KBM-7 (cell line): ENCODE measurements at regions not wholly inside any gene's neighbourhood (a gene's known extent, or its start where the extent isn't known, plus 50 kb on each side); places are given as distances from the start of the nearest gene placed in this dataset.

ENCODE experiments used
- DNase-seq: peaks from one replicate; pipeline ENCODE4 v3.0.0-alpha.2; 2015
- in situ Hi-C: fragments of 300-500 bp; cut with MboI; formaldehyde crosslinking; loops from 2 replicates; pipeline ENCODE4 v1.14.3; 2020; ENCODE audit warnings: low sequenced_read_pairs, low pct_unique_long_range_greater_than_20kb, mixed read lengths

DNA sequence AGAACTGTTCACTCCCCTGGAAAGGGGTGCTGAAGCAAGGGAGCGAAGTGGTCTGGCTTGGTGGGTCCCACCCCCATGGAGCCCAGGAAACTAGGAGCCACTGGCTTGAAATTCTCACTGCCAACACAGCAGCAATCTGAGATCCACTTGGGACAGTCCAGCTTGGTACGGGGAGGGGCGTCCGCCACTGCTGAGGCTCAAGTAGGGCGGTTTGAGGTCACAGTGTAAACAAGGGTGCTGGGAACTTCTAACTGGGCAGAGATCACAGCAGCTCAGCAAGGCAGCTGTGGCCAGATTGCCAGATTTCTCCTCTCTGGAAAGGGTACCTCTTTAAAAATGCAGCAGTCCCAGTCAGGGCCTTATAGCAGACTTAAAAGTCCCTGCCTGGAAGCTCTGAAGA lies 53.9 kb upstream of the GALNTL6 start:
- in situ Hi-C loops: no loop called here
- DNase-seq: no peak

DNA sequence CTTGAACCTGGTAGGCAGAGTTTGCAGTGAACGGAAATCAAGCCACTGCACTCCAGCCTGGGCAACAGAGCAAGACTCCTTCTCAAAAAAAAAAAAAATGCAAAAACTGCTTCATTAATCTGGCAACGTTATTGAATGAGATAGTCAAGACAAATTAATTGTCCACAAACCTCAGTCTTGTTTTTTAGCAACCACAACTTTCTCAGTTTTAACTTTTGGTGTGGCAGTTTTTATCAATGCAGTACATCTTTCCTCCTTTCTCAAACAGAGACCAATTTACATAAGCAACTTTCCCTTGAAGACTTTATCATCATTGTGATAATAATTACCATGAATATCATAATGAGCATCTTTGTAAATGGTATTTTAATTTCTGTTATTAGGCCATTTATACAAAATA lies 61.7 kb upstream of the GALNTL6 start:
- no peak for DNase-seq
- in situ Hi-C loops: no loop called here

DNA sequence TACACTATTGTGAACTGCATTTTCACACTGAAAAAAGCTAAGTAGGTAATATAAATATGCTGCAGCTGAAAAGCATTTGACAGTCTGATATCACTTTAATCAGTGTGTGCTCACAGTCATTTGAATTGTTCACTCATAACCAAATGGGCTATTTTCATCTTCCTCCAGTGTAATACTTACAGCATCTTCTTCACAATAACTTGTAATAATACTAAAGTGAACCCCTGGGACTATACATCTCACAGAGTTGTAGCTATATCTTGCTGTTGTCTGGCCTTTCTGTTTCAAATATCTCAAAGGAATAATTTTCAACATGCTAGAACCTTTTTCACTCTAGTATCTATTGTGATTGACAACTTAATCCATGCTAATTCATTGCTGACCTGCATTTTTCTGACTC lies 66.8 kb upstream of the GALNTL6 start:
- in situ Hi-C loops: no loop called here
- DNase-seq: no peak

DNA sequence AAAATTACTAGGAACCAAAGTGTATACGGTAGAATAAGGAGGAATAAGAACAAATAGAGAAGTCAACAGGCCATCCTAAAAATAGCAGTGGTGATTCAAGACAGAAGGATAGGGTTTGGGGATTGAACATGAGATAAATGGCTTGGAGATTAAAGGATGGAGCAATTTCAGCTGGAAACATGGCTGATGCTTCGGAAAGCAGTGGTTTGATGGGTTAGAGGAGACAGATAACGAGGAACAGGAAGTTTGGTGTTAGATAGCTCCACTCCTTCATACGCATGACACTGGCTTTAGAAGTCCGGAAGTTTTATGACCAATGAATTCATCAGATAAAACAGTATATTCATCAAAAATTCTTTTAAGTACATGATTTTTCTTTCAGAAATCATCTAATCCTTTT lies 70.8 kb upstream of the GALNTL6 start:
- DNase-seq: peak; percentile 73
- in situ Hi-C loops: no loop called here

DNA sequence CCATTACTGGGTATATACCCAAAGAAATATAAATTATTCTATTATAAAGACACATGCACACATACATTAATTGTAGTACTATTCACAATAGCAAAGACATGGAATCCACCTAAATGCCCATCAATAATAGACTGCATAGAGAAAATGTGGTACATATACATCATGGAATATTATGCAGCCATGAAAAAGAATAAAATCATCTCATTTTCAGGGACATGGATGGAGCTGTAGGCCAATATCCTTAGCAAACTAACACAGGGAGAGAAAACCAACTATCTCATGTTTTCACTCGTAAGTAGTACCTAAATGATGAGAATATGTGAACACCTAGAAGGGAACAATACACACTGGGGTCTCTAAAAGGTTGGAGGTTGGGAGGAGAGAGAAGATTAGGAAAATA lies 86.0 kb upstream of the GALNTL6 start:
- in situ Hi-C loops: no loop called here
- no peak for DNase-seq

DNA sequence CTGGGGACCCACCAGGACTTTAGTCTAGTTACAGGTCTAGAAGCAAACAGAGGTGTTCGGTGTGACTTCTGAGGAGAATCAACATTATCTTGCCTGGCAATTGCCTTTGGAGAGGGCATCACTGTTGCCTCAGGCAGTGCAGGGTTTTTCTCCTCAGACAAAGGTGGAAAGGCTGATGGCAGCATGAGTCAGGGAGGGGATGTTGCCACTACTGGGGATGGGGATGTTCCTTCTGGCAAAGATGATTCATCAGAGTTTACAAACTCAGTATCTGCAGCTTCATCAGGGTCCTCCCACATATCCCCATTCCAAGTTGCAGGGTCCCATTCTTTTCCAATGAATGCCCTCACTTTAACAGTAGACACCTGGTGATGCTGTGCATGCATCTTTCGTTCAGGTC lies 91.3 kb upstream of the GALNTL6 start:
- in situ Hi-C loops: no loop called here

DNA sequence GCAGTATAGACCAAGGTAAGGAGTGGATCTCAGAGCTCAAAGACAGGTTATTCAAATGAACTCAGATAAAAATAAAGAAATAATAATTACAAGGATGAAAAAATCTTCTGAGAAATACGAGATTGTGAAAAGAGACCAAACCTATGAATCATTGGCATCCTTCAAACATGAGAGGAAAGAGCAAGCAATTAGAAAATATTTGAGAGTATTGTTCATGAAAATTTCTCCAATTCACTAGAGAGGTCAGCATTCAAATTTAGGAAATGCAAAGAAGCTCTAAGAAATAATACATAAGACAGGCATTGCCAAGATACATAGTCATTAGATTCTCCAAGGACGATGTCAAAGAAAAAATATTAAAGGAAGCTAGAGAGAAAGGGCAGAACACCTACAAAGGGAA lies 93.5 kb upstream of the GALNTL6 start:
- in situ Hi-C loops: no loop called here
- no peak for DNase-seq

More for the DNA sequence above, 91.3 kb upstream of the GALNTL6 start:
- no peak for DNase-seq

DNA sequence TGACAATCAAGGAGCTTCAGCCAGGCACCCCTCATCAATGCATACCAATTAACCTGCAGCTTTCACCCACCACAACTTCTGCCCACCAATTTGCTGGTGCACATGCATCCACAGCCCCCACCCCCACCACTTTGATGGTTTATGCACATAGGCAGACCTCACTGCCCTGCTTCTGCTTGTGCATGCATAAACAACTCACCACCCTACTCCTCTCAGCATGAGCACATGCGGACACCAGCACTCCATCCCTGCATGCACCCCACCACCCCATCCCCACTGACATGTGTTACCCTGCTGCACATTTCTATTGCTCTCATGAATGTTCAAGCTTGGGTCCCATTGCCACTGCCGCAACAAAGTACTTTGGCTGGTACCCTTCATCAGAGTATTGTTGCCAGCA lies 94.5 kb upstream of the GALNTL6 start:
- DNase-seq: no peak
- in situ Hi-C loops: no loop called here

DNA sequence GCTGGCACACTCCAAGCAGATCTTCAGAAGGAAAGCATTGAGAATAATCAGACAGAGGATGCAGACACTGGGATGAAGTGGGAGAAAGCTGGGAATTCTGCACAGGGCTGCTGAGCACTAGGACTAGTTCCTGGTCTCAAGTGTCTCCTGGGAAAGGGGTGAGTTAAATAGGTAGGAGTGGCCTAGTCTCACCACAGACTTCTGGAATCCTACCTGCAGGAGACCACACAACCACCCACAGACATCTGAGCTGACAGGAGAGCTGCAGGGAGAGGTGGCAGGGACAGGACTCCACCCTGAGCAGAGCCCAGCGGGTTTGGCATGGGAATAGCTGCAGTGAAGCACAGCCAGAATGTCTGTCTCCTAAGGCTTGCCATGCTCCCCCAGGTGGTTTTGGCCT lies 95.1 kb upstream of the GALNTL6 start:
- in situ Hi-C loops: no loop called here

DNA sequence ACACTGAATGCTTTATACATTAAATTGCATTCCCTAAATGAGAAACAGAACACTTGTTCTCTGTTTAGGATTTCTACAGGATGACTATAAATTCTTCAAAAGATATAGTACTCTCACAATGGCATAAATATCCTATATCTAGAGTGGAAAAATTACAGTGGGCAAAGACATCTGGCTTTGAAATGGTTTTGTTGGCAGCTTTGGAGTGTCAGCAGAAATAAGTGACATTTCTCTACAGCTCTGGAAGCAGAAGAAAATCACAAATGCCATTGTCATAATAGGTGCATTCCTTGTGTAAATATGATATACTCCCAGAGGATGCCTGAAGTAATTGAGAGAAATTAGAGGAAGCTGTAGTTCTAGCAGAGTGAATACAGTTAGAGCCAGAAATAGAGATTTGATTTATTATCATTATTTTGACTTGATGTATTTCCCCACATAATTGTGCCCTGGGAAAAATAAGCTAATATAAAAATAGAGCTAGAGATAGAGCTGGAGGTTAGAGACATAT lies 95.9 kb upstream of the GALNTL6 start:
- no peak for DNase-seq
- in situ Hi-C loops: no loop called here

More for the DNA sequence above, 95.1 kb upstream of the GALNTL6 start:
- DNase-seq: no peak

DNA sequence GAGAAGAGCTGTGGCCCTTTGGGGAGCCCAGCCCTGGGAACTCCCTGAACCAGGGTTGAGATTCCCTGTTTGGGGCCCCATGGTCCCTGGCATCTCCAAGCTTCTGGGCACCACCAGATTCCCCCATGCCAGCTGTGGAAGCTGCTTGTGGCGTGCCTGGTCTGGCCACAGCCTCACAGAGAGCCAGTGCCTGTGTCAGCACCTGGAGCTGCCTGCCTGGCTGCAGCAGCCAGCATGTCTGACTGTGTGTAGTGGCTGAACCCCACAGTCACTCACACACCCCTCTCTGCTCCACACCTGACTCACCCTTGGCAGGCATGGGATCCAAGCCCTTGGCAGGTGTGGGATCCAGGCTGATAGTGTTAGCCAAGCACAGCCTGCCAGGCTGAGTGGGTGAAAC lies 97.2 kb upstream of the GALNTL6 start:
- in situ Hi-C loops: no loop called here
- no peak for DNase-seq

DNA sequence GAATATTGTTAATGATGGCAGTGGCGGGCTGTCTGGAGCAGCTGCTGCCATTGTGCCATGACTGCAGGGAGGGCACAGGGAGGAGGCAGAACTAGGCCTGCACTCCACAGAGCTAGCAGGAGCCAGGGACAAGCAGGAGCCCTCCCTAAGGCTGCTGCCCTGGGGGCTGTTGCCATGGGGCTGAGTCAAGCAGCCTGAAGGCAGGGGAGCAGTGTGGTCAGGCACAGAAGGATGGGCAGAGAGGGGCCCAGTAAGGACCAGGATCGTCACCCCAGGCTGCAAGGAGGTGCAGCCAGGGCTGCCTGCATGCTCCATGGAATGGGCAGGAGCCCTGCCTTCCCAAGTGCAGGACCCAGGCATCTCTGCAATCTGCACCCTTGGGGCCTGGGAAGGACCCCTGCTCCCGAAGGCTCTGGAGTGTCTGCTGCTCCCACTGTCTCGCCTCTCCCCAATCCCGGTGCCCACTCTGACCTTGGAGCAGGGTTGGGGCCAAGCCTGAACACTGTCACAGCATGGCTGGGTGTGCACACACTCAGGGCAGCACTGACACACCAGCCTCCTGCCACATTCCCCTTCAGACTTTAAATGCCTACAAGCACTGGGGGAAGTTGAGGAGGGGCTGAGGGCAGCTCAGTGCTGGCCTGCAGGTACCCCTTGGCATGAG lies 98.3 kb upstream of the GALNTL6 start:
- in situ Hi-C loops: no loop called here
- no peak for DNase-seq

DNA sequence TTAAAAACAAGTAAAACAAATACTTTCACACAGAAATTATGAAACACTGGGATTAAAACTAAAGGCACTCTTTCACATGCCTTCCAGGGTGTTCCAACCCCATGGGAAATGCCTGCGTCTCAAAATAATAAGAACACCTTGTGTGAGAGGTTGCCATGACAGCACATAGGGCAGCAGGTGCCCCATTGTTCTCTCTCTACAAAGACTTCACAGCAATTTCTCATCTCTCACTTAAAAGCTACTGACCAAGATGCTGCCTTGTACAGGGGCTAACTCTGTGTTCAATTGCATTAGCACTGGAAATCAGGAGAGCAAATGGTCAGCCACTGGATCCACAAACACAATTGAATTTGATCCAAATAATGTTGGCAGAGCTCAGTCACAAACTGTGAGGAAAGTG lies 102.5 kb upstream of the GALNTL6 start:
- DNase-seq: no peak
- in situ Hi-C loops: no loop called here

DNA sequence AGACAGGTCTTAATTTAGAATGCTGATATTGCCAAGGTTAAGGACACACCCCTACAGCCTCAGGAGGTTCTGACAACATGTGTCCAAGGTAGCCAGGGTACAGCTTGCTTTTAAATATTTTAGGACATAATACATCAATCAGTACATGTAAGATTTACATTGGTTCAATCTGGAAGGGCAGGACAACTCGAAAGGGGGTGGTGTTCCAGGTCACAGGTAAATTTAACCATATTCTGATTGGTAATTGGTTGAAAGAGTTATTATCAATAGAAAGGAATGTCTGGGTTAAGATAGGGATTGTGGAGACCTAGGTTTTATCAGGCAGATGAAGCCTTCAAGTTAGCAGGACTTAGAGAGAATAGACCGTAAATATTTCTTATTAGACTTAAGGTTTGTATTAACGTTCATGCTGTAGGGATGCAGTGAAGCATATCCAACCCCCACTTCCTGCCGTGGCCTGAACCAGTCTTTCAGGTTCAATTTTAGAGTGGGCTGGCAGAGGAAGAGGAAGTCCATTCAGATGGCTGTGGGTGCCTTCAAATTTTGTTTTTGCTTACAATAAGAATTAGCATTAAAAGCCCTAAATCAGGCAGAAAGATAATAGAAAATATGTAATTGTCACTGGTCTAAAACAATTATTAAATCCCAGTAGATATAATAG lies 136.5 kb upstream of the GALNTL6 start:
- peak; percentile 82 for DNase-seq
- in situ Hi-C loops: no loop called here

DNA sequence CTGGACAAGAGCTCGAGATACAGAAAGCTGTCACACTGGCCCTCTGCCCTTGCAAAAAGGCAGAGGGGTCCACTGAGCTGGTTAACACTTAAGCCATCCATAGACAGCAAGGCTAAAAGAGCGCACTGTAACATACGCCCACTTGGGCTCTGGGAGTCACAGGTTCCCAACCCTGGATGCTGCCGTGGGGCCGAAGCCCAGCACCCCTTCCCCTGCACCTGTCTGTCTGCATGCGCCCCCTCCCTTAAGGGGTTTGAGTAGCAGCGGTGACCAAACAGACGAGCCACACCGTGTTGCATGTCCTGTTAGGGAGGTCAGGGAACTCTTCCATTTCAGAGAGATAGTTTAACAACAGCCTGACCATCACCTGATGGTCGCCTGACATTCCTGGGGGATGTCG lies 138.4 kb upstream of the GALNTL6 start:
- in situ Hi-C loops: no loop called here
- DNase-seq: no peak

DNA sequence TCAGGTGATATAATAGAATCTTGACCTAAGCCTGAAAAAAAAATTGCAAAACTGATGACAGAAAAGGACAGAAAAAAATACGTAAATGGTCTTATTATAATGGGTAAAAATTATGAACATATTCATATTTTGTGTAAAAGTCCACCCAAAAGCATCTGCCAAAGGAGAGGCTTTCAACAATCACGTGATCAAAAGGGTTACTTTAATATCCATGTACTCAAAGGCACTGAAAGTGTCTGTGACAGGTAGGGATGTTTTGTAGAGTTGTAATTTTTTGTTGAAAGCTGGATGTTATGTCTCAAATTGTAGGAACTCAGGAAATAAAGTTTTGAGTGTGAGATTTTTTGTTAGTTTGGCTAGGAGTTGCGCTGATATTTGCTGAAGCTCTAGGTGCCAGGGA lies 144.8 kb upstream of the GALNTL6 start:
- in situ Hi-C loops: no loop called here
- no peak for DNase-seq

DNA sequence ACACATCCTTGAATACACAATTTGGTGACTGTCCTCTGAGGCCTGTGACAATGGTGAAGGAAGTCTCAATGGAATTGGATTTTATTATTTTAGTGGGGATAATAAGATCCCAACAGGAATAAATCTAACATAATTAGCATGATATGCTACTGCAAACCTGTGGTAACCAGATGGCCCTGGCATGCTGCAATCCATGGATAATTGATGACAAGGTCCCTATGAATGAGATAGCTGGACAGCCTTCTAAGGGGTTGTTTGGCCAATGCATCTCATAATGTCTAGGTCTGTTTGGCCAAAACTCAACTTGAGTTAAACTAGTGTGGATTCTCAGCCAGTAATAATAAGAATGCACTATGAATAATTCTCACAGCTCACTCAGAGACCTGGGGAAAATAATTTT lies 145.3 kb upstream of the GALNTL6 start:
- no peak for DNase-seq
- in situ Hi-C loops: no loop called here

DNA sequence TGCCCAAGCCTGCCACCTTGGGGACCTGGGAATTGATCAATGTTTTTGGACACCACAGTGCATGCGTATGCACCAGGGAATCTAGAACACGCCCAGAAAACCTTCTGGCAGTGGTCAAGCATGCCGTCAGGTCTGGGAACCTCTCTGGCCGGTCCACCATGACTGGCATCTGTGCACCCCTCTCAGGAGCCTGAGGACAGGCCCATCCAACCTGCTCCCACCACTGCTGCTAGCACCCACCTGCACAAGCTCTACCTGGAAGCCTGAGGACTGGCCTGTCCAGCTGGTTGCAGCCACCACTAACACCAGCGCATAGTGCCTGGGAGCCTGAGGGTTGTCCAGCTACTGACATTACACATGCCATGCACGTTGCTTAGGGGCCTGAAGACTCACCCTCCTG lies 162.1 kb upstream of the GALNTL6 start:
- in situ Hi-C loops: no loop called here
- no peak for DNase-seq

DNA sequence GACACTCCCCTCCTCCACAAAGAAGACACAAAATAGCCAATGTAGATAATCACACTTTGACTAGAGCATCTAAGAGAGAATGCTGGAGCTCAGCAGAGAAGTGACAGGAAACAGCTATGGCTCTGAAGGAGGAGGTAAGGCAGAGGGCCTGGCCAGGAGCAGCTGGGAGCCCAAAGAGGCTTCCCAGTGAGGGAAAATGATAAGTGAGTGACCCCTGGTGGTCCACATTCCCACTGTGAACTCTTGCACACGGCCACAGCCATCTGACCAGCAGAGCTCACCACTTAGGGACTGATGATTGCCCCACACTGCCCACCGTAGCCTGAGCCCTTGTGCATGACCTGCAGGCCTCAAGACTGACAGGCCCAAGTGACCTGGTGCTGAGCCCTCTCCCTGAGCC lies 162.7 kb upstream of the GALNTL6 start:
- DNase-seq: no peak
- in situ Hi-C loops: no loop called here

DNA sequence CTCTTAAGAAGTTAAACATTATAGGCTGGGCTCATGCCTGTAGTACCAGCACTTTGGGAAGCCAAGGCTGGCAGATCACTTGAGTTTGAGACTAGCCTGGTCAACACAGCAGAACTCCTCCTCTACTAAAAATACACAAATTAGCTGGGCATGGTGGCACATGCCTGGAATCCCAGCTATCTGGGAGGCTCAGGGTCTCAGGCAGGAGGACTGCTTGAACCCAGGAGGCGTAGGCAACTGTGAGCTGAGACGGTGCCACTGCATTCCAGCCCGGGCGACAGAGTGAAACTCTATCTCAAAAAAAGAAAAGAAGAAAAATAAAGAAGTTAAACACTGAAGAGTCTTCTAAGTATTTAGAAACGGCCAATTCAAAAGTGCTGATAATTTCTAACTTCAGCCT lies 164.3 kb upstream of the GALNTL6 start:
- in situ Hi-C loops: no loop called here
- no peak for DNase-seq

DNA sequence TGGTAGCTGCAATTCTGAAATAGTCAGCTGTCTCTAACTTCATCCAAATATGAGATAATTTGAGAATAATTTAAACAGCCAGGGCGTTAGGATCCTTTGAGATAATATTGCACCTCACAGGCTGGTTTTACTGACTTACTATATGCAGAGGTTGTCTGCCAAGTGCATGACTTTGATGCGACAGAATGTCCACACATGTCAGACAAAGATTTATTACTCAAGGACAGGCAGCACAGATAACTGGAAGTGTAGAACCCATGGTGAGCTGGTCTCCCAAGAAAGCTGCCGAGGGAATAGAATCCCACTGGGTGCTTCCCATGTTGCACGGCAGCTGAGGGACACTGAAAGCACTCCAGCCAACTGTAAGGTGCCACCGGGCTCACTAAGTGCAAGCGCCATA lies 166.2 kb upstream of the GALNTL6 start:
- no peak for DNase-seq
- in situ Hi-C loops: no loop called here
